Activated naive CD8-positive, alpha-beta T cell treated with anti-CD3 and anti-CD28 coated beads, Interleukin-2, amount 50 U/mL, for 24 hours (primary cell): ENCODE measurements at regions not wholly inside any gene's neighbourhood (a gene's known extent, or its start where the extent isn't known, plus 50 kb on each side); places are given as distances from the start of the nearest gene placed in this dataset.
"Not testable (repeated sequence)": the region's sequence is repeated elsewhere in the genome, so short reads cannot be mapped to it uniquely, and the experiment has no call there.

Source experiments
- ATAC-seq: fragments of 150-1000 bp; cut with Tn5 transposase; one replicate; pipeline ENCODE4 v1.10.0; 2021
- DNase-seq: peaks from one replicate; pipeline ENCODE4 v3.0.0; 2021
- H3K27ac Mint-ChIP-seq: one replicate; pipeline ENCODE4 v1.8.0; 2021; ENCODE audit warnings: mild to moderate bottlenecking, mixed read lengths
- H3K27me3 Mint-ChIP-seq: one replicate; pipeline ENCODE4 v1.8.0; 2021; ENCODE audit warnings: mixed read lengths
- H3K36me3 Mint-ChIP-seq: one replicate; pipeline ENCODE4 v1.8.0; 2021; ENCODE audit warnings: low read depth, mixed read lengths
- H3K4me1 Mint-ChIP-seq: one replicate; pipeline ENCODE4 v1.8.0; 2021; ENCODE audit warnings: mixed read lengths
- H3K4me3 Mint-ChIP-seq: one replicate; pipeline ENCODE4 v1.8.0; 2021; ENCODE audit warnings: mild to moderate bottlenecking, moderate library complexity, mixed read lengths
- H3K9me3 Mint-ChIP-seq: one replicate; pipeline ENCODE4 v1.8.0; 2021; ENCODE audit warnings: mixed read lengths

- Mint-ChIP-seq H3K9me3 (peaks cover 25% of the 10 kb centered on the region), H3K36me3 (no peaks in the 10 kb centered on the region), H3K27ac (no peak overlapping the region), H3K4me1 (no peaks in the 10 kb centered on the region), H3K4me3 (no peak overlapping the region), H3K27me3 (no peaks in the 10 kb centered on the region)
- ATAC-seq, result no peak
- no peak for DNase-seq
These were observed 384.8 kb upstream of the CADM2 start for GRCh38 chr3:84573962-84574361.

- H3K4me3 Mint-ChIP-seq, result no peak overlapping the region
- DNase-seq, result no peak
These were observed 372.4 kb upstream of the CADM2 start for GRCh38 chr3:84586427-84586826.

GRCh38 chr3:84600703-84601225 lies 358.0 kb upstream of the CADM2 start:
- Mint-ChIP-seq H3K36me3 (no peaks in the 10 kb centered on the region), H3K27ac (no peak overlapping the region), H3K4me3 (no peak overlapping the region), H3K27me3 (no peaks in the 10 kb centered on the region), H3K9me3 (peaks cover under 1% of the 10 kb centered on the region), H3K4me1 (no peaks in the 10 kb centered on the region)
- DNase-seq (no peak), ATAC-seq (no peak)

More at GRCh38 chr3:84586427-84586826, 372.4 kb upstream of the CADM2 start:
- no peaks in the 10 kb centered on the region for H3K4me1 Mint-ChIP-seq
- no peaks in the 10 kb centered on the region for H3K36me3 Mint-ChIP-seq
- peaks cover 19% of the 10 kb centered on the region for H3K9me3 Mint-ChIP-seq
- H3K27me3 Mint-ChIP-seq, result no peaks in the 10 kb centered on the region
- H3K27ac Mint-ChIP-seq, result no peak overlapping the region
- no peak for ATAC-seq

GRCh38 chr3:84601303-84601702 lies 357.5 kb upstream of the CADM2 start:
- Mint-ChIP-seq H3K4me3 (no peak overlapping the region), H3K27me3 (no peaks in the 10 kb centered on the region), H3K36me3 (no peaks in the 10 kb centered on the region), H3K27ac (no peak overlapping the region), H3K9me3 (peaks cover 6% of the 10 kb centered on the region), H3K4me1 (no peaks in the 10 kb centered on the region)
- ATAC-seq, result no peak
- DNase-seq, result no peak

GRCh38 chr3:84621823-84622222 lies 337.0 kb upstream of the CADM2 start:
- H3K9me3 Mint-ChIP-seq, result peaks cover 19% of the 10 kb centered on the region
- ATAC-seq (no peak), DNase-seq (no peak)
- H3K36me3 Mint-ChIP-seq, result no peaks in the 10 kb centered on the region
- no peaks in the 10 kb centered on the region for H3K27me3 Mint-ChIP-seq
- no peaks in the 10 kb centered on the region for H3K4me1 Mint-ChIP-seq
- no peak overlapping the region for H3K4me3 Mint-ChIP-seq
- H3K27ac Mint-ChIP-seq, result no peak overlapping the region

GRCh38 chr3:84634668-84635067 lies 324.1 kb upstream of the CADM2 start:
- no peak for DNase-seq
- Mint-ChIP-seq H3K9me3 (peaks cover 16% of the 10 kb centered on the region), H3K36me3 (no peaks in the 10 kb centered on the region), H3K4me1 (no peaks in the 10 kb centered on the region), H3K27me3 (no peaks in the 10 kb centered on the region), H3K4me3 (no peak overlapping the region), H3K27ac (no peak overlapping the region)
- ATAC-seq, result no peak

GRCh38 chr3:84637272-84637671 lies 321.5 kb upstream of the CADM2 start:
- no peaks in the 10 kb centered on the region for H3K36me3 Mint-ChIP-seq
- no peaks in the 10 kb centered on the region for H3K27me3 Mint-ChIP-seq
- no peak overlapping the region for H3K4me3 Mint-ChIP-seq
- H3K27ac Mint-ChIP-seq, result no peak overlapping the region
- H3K9me3 Mint-ChIP-seq, result peaks cover 19% of the 10 kb centered on the region
- ATAC-seq (no peak), DNase-seq (no peak)
- no peaks in the 10 kb centered on the region for H3K4me1 Mint-ChIP-seq

- DNase-seq (no peak), ATAC-seq (no peak)
- Mint-ChIP-seq H3K36me3 (no peaks in the 10 kb centered on the region), H3K9me3 (no peaks in the 10 kb centered on the region), H3K4me1 (no peaks in the 10 kb centered on the region), H3K27me3 (no peaks in the 10 kb centered on the region), H3K27ac (no peak overlapping the region), H3K4me3 (no peak overlapping the region)
These were observed 292.3 kb upstream of the CADM2 start for GRCh38 chr3:84666468-84666867.

GRCh38 chr3:84679211-84679610 lies 279.6 kb upstream of the CADM2 start:
- no peak for ATAC-seq
- Mint-ChIP-seq H3K9me3 (peaks cover 22% of the 10 kb centered on the region), H3K4me3 (no peak overlapping the region), H3K27me3 (no peaks in the 10 kb centered on the region), H3K27ac (no peak overlapping the region), H3K4me1 (no peaks in the 10 kb centered on the region), H3K36me3 (no peaks in the 10 kb centered on the region)
- DNase-seq, result no peak

GRCh38 chr3:84680700-84681099 lies 278.1 kb upstream of the CADM2 start:
- ATAC-seq (no peak), DNase-seq (no peak)
- Mint-ChIP-seq H3K4me1 (no peaks in the 10 kb centered on the region), H3K4me3 (no peak overlapping the region), H3K9me3 (peaks cover 19% of the 10 kb centered on the region), H3K36me3 (no peaks in the 10 kb centered on the region), H3K27me3 (no peaks in the 10 kb centered on the region), H3K27ac (no peak overlapping the region)

- H3K4me1 Mint-ChIP-seq, result no peaks in the 10 kb centered on the region
- ATAC-seq, result no peak
- H3K27me3 Mint-ChIP-seq, result no peaks in the 10 kb centered on the region
- H3K27ac Mint-ChIP-seq, result no peak overlapping the region
- H3K36me3 Mint-ChIP-seq, result no peaks in the 10 kb centered on the region
- DNase-seq, result no peak
- H3K9me3 Mint-ChIP-seq, result peaks cover 18% of the 10 kb centered on the region
- H3K4me3 Mint-ChIP-seq, result no peak overlapping the region
These were observed 275.3 kb upstream of the CADM2 start for GRCh38 chr3:84683493-84683892.

- no peak for DNase-seq
- Mint-ChIP-seq H3K27me3 (no peaks in the 10 kb centered on the region), H3K27ac (no peak overlapping the region), H3K9me3 (peaks cover 9% of the 10 kb centered on the region), H3K4me1 (no peaks in the 10 kb centered on the region), H3K4me3 (no peak overlapping the region), H3K36me3 (no peaks in the 10 kb centered on the region)
- ATAC-seq, result no peak
These were observed 273.3 kb upstream of the CADM2 start for GRCh38 chr3:84685467-84685866.

- Mint-ChIP-seq H3K9me3 (peaks cover 5% of the 10 kb centered on the region), H3K4me1 (no peaks in the 10 kb centered on the region), H3K27ac (no peak overlapping the region), H3K36me3 (no peaks in the 10 kb centered on the region), H3K27me3 (no peaks in the 10 kb centered on the region), H3K4me3 (no peak overlapping the region)
- ATAC-seq, result no peak
- DNase-seq, result no peak
These were observed 266.5 kb upstream of the CADM2 start for GRCh38 chr3:84692261-84692660.

GRCh38 chr3:84710288-84710687 lies 248.5 kb upstream of the CADM2 start:
- H3K9me3 Mint-ChIP-seq, result peaks cover 33% of the 10 kb centered on the region
- DNase-seq, H3K27me3 Mint-ChIP-seq, H3K27ac Mint-ChIP-seq, ATAC-seq, H3K4me1 Mint-ChIP-seq, H3K36me3 Mint-ChIP-seq, H3K4me3 Mint-ChIP-seq: not testable (repeated sequence)

GRCh38 chr3:84717894-84718293 lies 240.9 kb upstream of the CADM2 start:
- H3K36me3 Mint-ChIP-seq, result no peaks in the 10 kb centered on the region
- no peak overlapping the region for H3K27ac Mint-ChIP-seq
- H3K27me3 Mint-ChIP-seq, result no peaks in the 10 kb centered on the region
- ATAC-seq (no peak), DNase-seq (no peak)
- no peaks in the 10 kb centered on the region for H3K4me1 Mint-ChIP-seq
- H3K9me3 Mint-ChIP-seq, result peaks cover 43% of the 10 kb centered on the region
- H3K4me3 Mint-ChIP-seq, result no peak overlapping the region

- Mint-ChIP-seq H3K36me3 (no peaks in the 10 kb centered on the region), H3K27ac (no peak overlapping the region), H3K4me1 (no peaks in the 10 kb centered on the region), H3K9me3 (peaks cover 20% of the 10 kb centered on the region), H3K4me3 (no peak overlapping the region), H3K27me3 (no peaks in the 10 kb centered on the region)
- no peak for DNase-seq
- ATAC-seq, result no peak
These were observed 233.9 kb upstream of the CADM2 start for GRCh38 chr3:84724877-84725276.
